NCI-H2196 (cell line): ENCODE measurements at regions not wholly inside any gene's neighbourhood (a gene's known extent, or its start where the extent isn't known, plus 50 kb on each side); places are given as distances from the start of the nearest gene placed in this dataset.
"Not testable (repeated sequence)": the region's sequence is repeated elsewhere in the genome, so short reads cannot be mapped to it uniquely, and the experiment has no call there.

Source experiments
- DNase-seq: peaks from one replicate; lab custom pipeline; 2025; ENCODE audit not compliant: unreplicated experiment; lab: John Stamatoyannopoulos, UW

GRCh38 chr17:64800987-64801386 lies 118.3 kb downstream of the LRRC37A3 start:
- DNase-seq: not testable (repeated sequence)

DNA sequence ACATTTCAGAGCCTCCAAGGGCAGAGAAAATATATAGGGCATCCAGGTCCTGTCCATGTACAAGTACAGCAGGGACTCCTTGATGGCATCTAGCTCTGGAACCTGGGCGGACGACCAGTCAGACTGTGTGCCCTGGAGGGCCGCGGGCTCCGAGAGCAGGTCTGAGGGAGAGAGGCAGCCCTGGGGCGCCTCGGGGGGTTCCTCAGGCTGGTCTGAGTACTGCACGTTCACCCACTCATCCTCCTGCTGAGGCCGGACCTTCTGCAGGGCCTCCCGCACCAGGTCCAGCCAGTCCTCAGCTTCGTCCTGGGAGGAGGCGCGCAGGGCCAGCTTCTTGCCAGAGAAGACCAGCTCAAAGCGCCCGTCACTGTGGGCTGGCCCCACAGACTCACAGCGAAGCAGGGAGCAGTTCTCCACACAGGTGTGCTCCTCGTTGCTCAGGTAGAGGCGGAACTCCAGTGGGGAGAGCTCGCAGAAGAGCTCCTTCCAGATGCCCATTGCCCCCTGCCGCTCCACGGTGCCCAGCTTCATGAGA lies 118.8 kb downstream of the LRRC37A3 start:
- not testable (repeated sequence) for DNase-seq

DNA sequence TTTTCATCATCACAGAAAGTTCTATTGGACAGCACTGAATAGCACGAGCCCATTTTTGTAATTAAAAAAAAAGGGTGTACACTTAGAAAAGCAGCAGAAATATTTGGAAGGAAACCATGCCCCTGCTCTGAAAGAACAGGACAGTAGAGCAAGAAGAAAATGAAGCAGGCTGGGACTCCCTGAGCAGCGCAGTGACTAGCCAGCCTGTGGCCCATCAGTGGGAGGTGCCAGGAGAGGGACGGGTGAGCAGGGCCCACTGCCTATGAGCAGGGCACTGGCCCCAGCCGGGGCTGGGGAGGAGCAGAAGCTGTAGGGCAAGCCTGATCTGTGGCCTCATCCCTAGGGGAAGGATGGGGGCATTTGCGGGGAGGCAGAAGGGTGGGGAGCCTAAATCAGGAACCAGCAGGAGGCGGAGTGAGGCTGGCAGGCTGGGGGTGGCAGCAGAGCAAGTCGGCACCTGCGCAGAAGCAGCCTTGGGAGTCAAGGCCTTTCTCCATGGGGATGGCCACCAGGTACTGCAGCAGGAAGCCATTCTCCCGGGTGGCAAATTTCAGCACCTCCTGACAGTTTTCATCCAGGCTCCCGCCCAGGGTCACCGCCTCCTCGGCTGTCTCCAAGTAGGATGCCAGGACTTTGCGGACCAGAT lies 119.6 kb downstream of the LRRC37A3 start:
- DNase-seq: not testable (repeated sequence)

DNA sequence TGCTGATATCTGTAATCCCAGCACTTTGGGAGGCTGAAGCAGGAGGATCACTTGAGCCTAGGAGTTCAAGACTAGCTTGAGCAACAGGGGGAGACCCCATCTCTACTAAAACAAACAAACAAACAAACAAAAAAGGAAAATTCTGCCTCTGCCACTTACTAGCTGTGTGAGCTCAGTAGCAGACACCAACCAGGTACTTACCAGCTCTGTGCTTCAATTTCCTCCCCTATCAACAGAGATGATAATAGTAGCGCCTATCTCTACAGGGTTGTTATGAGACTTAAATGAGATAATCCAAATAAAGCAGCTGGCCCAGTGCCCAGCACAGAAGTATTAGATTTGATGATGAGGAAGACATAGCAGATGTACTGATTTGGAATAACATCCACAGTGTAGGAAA lies 120.3 kb downstream of the LRRC37A3 start:
- not testable (repeated sequence) for DNase-seq

GRCh38 chr17:64798489-64798790 lies 120.8 kb downstream of the LRRC37A3 start:
- DNase-seq: not testable (repeated sequence)

DNA sequence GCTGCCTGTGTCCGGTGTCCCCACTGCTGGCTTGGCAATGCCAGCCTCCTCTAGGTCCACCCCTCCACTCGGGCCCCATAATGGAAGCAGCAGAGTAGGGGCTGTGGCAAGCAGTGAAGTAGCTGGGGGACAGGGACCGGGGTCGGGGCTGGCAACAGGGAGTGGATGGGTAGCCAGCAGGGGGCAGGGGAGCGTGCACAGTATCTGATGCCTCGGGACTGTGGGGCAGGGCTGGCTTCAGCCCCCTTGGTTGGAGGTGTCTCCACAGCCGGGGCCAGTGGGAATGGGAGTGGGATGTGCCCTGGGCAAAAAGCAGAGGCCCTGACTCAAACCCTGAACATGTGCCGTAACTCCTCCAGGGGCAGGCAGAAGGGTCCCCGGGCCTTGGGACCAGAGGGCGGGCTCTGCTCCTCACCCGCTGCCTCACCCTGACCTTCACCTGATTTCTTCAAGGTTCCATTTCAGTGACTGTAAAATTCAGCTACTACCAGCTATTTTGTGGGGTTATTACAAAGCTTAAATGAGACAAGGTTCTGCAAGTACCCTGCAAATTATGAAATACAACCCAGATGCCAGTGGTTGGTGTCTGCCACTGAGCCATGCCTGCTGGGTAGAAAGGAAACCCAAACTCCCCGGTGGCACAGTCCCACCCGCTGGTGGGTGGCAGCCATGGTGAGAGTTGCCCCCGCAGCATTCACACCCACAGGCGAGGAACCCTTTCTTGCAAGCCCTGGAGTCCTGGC lies 121.4 kb downstream of the LRRC37A3 start:
- not testable (repeated sequence) for DNase-seq

DNA sequence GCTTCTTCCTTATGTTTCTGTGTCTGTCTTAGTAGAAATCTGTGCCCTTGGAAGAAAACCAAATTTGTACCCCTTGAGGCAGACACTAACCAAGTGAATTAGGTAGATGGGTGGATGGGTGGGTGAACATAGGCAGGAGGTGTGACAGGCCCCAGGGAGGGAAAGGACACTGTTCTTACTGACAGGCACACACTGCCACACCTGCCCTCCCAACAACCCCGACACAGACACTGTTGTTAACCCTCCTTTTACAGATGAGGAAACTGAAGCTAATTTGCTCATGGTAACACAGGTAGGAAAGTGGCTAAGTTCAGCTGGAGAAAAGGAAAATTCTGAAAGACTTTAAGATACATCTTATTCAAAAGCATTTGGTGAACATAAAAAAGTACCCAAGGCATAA lies 123.9 kb downstream of the LRRC37A3 start:
- not testable (repeated sequence) for DNase-seq

DNA sequence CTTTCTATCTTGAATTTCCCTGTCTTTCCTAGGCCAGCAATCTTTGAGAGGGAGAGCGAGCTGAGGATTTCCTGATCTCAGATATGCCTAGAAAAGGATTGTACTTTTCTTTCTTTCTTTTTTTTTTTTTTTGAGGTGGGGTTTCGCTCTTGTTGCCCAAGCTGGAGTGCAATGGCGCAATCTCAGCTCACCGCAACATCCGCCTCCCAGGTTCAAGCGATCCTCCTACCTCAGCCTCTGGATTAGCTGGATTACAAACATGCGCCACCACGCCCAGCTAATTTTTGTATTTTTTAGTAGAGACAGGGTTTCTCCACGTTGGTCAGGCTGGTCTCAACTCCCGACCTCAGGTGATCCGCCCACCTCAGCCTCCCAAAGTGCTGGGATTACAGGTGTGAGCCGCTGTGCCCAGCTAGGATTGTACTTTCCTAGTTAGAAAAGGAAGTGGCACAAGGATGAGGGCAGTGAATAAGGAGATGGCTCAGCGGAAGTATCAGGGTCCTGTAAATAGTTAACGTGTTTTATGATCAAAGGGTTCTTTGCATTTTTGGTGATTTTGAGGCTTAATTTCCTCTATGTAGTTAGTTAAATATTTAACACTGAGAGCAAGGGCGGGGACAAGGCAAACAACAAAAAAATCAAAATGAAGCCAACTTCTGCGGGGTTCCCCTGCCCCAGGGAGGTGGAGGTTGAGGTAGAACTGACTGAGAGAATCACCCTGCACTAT lies 124.6 kb downstream of the LRRC37A3 start:
- not testable (repeated sequence) for DNase-seq

- DNase-seq: not testable (repeated sequence)
Measured at GRCh38 chr17:64794113-64794512, 125.2 kb downstream of the LRRC37A3 start.

GRCh38 chr17:64792793-64793575 lies 126.3 kb downstream of the LRRC37A3 start:
- DNase-seq: not testable (repeated sequence)

- DNase-seq: not testable (repeated sequence)
Measured at GRCh38 chr17:64792276-64792675, 127.0 kb downstream of the LRRC37A3 start.

- DNase-seq: not testable (repeated sequence)
Measured at GRCh38 chr17:64791691-64792090, 127.6 kb downstream of the LRRC37A3 start.

DNA sequence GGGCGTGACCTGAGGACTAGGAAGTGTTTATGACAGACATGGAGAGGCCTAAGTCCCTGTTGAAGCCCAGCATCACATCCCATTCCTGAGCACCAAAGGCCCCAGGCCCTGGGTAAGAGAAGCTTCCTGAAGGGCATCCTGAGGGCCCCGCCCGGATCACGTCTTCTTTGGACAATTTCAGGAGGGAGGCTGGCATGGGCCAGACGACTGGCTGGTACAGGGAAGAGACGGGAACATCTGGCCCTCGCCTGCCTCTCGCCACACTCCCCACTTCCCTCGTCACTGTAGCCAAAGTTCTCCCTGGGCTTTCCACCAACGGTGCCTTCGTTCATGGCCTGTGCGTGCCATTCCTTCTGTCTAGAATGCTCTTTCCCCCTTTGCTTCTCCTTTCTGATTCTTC lies 128.1 kb downstream of the LRRC37A3 start:
- DNase-seq: not testable (repeated sequence)

DNA sequence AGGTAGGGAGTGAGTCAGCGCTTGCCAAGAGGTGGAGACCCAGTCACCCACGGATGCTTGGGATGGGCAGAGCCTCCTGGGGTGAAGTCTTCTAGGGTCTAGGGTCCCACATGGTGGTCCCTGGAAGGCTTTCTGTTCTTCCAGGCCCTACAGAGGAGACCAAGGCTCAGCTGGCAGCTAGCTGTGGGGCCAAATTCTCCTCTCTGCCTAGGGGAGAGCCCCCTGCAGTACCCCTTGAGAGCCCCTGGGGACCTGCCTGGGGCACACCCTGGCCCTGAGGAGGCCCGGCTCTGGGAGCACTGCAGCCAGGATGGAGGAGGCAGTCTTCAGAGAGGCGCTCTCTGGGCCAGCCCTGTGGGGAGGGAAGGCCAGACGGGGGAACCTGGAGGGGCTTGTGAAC lies 128.6 kb upstream of the SMURF2 start:
- not testable (repeated sequence) for DNase-seq

GRCh38 chr17:64790193-64790592 lies 128.1 kb upstream of the SMURF2 start:
- not testable (repeated sequence) for DNase-seq

DNA sequence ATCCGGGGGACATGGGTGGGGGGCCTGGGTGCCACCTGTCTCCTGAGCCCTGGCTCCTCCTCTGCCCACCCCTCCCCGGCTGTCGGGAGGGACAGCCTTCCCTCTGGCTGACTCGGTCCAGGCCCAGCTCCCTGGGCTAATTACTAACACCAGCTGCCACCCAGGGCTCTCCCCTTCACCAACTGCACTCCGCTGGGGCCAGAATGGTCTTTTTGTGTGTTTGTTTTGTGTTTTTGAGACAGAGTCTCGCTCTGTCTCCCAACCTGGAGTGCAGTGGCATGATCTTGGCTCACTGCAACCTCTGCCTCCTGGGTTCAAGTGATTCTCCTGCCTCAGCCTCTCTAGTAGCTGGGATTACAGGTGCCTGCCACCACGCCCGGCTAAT lies 126.9 kb upstream of the SMURF2 start:
- DNase-seq: not testable (repeated sequence)

- no peak for DNase-seq
Measured at GRCh38 chr17:64788286-64789060, 126.4 kb upstream of the SMURF2 start.

DNA sequence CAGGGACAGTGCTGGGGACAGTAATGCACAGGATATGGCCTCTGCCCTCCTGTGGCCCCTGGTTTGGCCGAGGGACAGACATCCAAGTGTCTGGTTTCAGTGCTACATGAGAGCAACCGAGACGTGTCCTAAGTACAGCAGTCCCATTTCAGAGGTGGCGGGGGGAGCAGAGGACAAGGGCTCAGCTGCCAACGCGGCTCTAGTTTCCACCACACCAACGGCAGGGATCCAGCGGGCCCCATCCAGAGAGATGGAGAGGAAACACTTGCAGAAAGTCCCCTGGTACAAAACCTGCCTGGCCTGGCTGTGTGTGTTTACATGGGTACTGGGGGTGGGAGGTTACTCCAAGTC lies 125.8 kb upstream of the SMURF2 start:
- DNase-seq: no peak

DNA sequence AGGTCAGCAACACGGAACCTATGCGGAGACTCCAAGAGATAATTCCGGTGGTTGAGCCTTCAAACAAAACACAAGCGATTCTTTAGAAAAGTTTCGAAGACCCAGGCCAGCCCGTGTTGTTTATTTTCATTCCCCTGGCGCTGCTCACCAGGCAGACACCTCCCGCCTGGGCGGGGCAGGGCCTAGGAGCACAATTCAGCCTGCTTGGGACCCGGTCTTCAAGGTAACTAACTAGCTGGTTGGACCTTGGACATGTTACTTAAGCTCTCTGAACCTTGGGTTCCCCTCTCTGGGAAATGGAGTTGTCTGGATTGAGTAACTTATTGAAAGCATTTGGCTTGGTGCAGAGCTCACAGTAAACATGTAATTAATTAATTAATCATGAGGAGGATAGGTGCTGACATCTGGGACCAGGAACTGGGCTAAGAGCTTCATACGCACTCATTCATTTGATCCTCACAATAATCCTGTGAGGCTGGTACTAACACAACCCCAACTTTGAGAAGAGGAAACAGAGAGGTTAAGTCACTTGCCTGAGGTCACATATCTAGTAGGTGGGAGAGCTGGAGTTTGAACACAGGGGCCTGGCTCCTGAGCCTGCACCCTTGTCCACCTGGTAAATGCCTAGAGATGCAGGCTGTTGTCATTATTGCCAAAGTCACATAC lies 125.3 kb upstream of the SMURF2 start:
- no peak for DNase-seq

DNA sequence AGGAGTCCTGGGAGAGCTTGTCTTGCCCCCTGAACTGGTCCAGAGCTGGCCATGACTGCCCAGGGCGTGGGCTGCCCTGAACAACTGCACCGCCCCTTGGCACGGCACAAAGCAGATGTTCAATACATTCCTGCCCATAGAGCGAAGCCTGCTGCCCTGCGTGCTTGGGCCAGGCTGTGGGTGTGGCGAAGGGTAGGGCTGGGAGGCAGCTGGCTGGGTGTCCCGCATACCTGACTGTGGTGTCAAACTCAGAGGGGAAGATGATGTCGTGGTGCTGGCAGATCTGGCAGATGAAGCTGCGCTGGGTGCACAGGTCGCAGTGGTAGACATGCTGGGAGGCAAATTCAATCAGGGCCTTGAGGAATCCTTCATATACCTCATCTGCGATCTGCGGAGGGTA lies 124.2 kb upstream of the SMURF2 start:
- no peak for DNase-seq
